ENCODE measurements at regions not wholly inside any gene's neighbourhood (a gene's known extent, or its start where the extent isn't known, plus 50 kb on each side); places are given as distances from the start of the nearest gene placed in this dataset.

DNA sequence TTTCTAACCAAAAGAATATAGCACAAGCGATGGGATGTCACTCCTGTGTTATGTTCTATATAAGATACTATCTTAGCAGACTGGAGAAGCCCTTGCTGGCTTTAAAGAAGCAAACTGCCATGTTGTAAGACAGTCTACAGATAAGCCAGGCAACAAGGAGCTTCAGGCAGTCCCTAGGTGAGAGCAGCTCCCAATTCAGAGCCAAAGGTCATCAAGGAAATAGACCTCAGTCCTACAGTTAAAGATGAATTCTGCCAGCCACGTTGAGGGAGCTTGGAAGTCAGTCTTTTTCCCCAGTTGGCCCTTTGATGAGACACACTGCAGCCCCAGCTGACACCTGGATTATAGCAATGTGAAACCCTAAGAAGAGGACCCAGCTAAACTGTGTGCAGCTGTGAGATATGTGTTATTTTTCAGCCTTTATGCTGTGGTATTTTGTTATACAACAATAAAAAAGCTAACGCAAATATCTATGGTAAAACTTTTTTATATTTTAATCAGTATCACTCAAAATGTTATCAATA is 102.5 kb upstream of the AKAP13 start:
- Histone ChIP-seq H2AFZ (no peak overlapping the region), H3K27me3 (ENCODE audit: insufficient read depth) (no peaks in the 10 kb centered on the region), H3K4me3 (no peak overlapping the region), H3K36me3 (ENCODE audit: insufficient read depth) (no peaks in the 10 kb centered on the region), H4K20me1 (replicated peaks; ENCODE audit: insufficient read depth) (no peaks in the 10 kb centered on the region), H3K79me2 (replicated peaks; ENCODE audit: insufficient read depth) (no peaks in the 10 kb centered on the region), H3K4me1 (ENCODE audit: insufficient read depth) (no peaks in the 10 kb centered on the region), H3F3A (replicated peaks; ENCODE audit: low read depth) (no peaks in the 10 kb centered on the region), H3K9me2 (ENCODE audit: insufficient read depth) (no peaks in the 10 kb centered on the region), H3K4me2 (no peak overlapping the region), H3K27ac (ENCODE audit: low read depth) (no peak overlapping the region)
- no peaks in the 10 kb centered on the region for H3K9me3 Mint-ChIP-seq
- DNase-seq (ENCODE audit: low spot score) (no peak), ATAC-seq (no peak)
- no peak for TF ChIP-seq NANOG (IDR thresholded peaks at IDR 0.05; ENCODE audit: borderline replicate concordance)
- TF ChIP-seq EZH2phosphoT487 (IDR thresholded peaks at IDR 0.05; ENCODE audit: unreplicated experiment): no peak
- no peak for TF ChIP-seq JUNB (IDR thresholded peaks at IDR 0.05; ENCODE audit: unreplicated experiment)
- TF ChIP-seq ZNF331 (CRISPR knock-in tag; IDR thresholded peaks at IDR 0.05; ENCODE audit: low read depth): no peak
- no peak for TF ChIP-seq POLR2AphosphoS5 (IDR thresholded peaks at IDR 0.05; ENCODE audit: low read depth)
- no peak for TF ChIP-seq EZH2 (IDR thresholded peaks at IDR 0.05; ENCODE audit: low read depth, unreplicated experiment)
- TF ChIP-seq, protein P1, sequence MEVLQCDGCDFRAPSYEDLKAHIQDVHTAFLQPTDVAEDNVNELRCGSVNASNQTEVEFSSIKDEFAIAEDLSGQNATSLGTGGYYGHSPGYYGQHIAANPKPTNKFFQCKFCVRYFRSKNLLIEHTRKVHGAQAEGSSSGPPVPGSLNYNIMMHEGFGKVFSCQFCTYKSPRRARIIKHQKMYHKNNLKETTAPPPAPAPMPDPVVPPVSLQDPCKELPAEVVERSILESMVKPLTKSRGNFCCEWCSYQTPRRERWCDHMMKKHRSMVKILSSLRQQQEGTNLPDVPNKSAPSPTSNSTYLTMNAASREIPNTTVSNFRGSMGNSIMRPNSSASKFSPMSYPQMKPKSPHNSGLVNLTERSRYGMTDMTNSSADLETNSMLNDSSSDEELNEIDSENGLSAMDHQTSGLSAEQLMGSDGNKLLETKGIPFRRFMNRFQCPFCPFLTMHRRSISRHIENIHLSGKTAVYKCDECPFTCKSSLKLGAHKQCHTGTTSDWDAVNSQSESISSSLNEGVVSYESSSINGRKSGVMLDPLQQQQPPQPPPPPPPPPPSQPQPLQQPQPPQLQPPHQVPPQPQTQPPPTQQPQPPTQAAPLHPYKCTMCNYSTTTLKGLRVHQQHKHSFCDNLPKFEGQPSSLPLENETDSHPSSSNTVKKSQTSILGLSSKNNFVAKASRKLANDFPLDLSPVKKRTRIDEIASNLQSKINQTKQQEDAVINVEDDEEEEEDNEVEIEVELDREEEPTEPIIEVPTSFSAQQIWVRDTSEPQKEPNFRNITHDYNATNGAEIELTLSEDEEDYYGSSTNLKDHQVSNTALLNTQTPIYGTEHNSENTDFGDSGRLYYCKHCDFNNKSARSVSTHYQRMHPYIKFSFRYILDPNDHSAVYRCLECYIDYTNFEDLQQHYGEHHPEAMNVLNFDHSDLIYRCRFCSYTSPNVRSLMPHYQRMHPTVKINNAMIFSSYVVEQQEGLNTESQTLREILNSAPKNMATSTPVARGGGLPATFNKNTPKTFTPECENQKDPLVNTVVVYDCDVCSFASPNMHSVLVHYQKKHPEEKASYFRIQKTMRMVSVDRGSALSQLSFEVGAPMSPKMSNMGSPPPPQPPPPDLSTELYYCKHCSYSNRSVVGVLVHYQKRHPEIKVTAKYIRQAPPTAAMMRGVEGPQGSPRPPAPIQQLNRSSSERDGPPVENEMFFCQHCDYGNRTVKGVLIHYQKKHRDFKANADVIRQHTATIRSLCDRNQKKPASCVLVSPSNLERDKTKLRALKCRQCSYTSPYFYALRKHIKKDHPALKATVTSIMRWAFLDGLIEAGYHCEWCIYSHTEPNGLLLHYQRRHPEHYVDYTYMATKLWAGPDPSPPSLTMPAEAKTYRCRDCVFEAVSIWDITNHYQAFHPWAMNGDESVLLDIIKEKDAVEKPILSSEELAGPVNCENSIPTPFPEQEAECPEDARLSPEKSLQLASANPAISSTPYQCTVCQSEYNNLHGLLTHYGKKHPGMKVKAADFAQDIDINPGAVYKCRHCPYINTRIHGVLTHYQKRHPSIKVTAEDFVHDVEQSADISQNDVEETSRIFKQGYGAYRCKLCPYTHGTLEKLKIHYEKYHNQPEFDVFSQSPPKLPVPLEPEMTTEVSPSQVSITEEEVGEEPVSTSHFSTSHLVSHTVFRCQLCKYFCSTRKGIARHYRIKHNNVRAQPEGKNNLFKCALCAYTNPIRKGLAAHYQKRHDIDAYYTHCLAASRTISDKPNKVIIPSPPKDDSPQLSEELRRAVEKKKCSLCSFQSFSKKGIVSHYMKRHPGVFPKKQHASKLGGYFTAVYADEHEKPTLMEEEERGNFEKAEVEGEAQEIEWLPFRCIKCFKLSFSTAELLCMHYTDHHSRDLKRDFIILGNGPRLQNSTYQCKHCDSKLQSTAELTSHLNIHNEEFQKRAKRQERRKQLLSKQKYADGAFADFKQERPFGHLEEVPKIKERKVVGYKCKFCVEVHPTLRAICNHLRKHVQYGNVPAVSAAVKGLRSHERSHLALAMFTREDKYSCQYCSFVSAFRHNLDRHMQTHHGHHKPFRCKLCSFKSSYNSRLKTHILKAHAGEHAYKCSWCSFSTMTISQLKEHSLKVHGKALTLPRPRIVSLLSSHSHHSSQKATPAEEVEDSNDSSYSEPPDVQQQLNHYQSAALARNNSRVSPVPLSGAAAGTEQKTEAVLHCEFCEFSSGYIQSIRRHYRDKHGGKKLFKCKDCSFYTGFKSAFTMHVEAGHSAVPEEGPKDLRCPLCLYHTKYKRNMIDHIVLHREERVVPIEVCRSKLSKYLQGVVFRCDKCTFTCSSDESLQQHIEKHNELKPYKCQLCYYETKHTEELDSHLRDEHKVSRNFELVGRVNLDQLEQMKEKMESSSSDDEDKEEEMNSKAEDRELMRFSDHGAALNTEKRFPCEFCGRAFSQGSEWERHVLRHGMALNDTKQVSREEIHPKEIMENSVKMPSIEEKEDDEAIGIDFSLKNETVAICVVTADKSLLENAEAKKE (CRISPR knock-in tag; IDR thresholded peaks at IDR 0.05): no peak
- no peak for TF ChIP-seq REST (IDR thresholded peaks at IDR 0.05; ENCODE audit: unreplicated experiment)
- TF ChIP-seq CREB1 (CRISPR knock-in tag; IDR thresholded peaks at IDR 0.05; ENCODE audit: low read depth): no peak
- no peak overlapping the region for H3K27ac Mint-ChIP-seq
- H3K36me3 Mint-ChIP-seq (ENCODE audit: low read depth): no peaks in the 10 kb centered on the region
- H3K4me3 Mint-ChIP-seq: no peak overlapping the region
- H3K4me1 Mint-ChIP-seq: no peaks in the 10 kb centered on the region
- H3K27me3 Mint-ChIP-seq (ENCODE audit: insufficient read depth, low read depth, poor library complexity): no peaks in the 10 kb centered on the region
